ENCODE measurements at regions not wholly inside any gene's neighbourhood (a gene's known extent, or its start where the extent isn't known, plus 50 kb on each side); places are given as distances from the start of the nearest gene placed in this dataset.

DNA sequence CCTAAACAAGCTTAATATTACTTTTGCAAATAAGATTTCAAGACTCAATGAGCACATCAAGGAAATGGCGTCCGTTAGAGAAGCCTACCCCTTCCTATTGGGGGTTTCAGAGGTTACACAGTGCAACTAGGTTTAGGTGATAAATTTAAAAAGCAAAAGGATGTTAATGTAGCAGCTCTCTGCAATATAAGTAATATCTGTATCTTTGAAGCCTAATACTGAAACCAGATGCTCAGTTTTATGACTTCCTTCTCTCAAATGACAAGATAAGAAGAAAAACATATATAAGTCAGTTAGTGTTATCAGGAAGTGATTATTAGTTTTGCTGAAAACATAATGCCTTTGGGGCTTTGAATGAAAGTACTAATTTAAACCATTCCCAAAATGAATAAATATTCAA, 54.3 kb upstream of the MED13 start:
- DNase-seq (ENCODE audit: unreplicated experiment): no peak
- ChIA-PET POLR2A (interaction anchor here (0.6 kb wide), 1 partner anchor 11 kb away, joined by 3 read pairs; no protein-coding TSS in a partner anchor), CTCF (interaction anchor here (0.7 kb wide), 1 partner anchor 385 kb away, joined by 5 read pairs; no protein-coding TSS in a partner anchor)
- Mint-ChIP-seq H3K27me3 (ENCODE audit: insufficient read depth, unreplicated experiment) (peaks cover 30% of the 10 kb centered on the region), H3K27ac (ENCODE audit: low read depth, unreplicated experiment) (no peak overlapping the region), H3K4me1 (ENCODE audit: insufficient read depth, unreplicated experiment) (no peaks in the 10 kb centered on the region), H3K9me3 (ENCODE audit: unreplicated experiment) (peaks cover 7% of the 10 kb centered on the region), H3K36me3 (ENCODE audit: insufficient read depth, unreplicated experiment) (no peaks in the 10 kb centered on the region), H3K4me3 (ENCODE audit: unreplicated experiment) (no peak overlapping the region)
- intact Hi-C loops (cut with micrococcal nuclease): no loop called here
- TF ChIP-seq, protein P1, sequence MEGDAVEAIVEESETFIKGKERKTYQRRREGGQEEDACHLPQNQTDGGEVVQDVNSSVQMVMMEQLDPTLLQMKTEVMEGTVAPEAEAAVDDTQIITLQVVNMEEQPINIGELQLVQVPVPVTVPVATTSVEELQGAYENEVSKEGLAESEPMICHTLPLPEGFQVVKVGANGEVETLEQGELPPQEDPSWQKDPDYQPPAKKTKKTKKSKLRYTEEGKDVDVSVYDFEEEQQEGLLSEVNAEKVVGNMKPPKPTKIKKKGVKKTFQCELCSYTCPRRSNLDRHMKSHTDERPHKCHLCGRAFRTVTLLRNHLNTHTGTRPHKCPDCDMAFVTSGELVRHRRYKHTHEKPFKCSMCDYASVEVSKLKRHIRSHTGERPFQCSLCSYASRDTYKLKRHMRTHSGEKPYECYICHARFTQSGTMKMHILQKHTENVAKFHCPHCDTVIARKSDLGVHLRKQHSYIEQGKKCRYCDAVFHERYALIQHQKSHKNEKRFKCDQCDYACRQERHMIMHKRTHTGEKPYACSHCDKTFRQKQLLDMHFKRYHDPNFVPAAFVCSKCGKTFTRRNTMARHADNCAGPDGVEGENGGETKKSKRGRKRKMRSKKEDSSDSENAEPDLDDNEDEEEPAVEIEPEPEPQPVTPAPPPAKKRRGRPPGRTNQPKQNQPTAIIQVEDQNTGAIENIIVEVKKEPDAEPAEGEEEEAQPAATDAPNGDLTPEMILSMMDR (IDR thresholded peaks at IDR 0.05; ENCODE audit: unreplicated experiment): no peak
- no TSS peak for BruUV-seq (replicated peaks)

Data from MCF 10A (cell line).